ENCODE measurements at regions not wholly inside any gene's neighbourhood (a gene's known extent, or its start where the extent isn't known, plus 50 kb on each side); places are given as distances from the start of the nearest gene placed in this dataset.

GRCh38 chr21:16318651-16319300, 589.0 kb downstream of the USP25 start:
- DNase-seq (no peak), ATAC-seq (ENCODE audit: insufficient read depth, low FRiP score) (no peak)
- no peaks in the 10 kb centered on the region for H3K36me3 ChIP-seq (ENCODE audit: control insufficient read depth in 4 of 4, insufficient read depth in 4 of 4, low read length in 4 of 4)
- H3K4me1 ChIP-seq (ENCODE audit: control insufficient read depth in 5 of 5, insufficient read depth in 5 of 5, low read length in 5 of 5), result peaks cover 0 to 3% (median 0%) of the 10 kb centered on the region in 5 donors
- H3K27me3 ChIP-seq (ENCODE audit: control insufficient read depth in 3 of 3, insufficient read depth in 3 of 3, low read length in 2 of 3), result no peaks in the 10 kb centered on the region
- no peaks in the 10 kb centered on the region for H3K9me3 ChIP-seq (ENCODE audit: control insufficient read depth in 4 of 4, insufficient read depth in 3 of 4, low read length in 3 of 4)
- no peak overlapping the region for H3K9ac ChIP-seq (ENCODE audit: insufficient read depth in 1 of 2, low read length in 2 of 2)
- no peak overlapping the region for H3K27ac ChIP-seq (ENCODE audit: low read depth in 1 of 2, low read length in 1 of 2)
- H3K4me3 ChIP-seq, result no peak overlapping the region
- TF ChIP-seq, protein P1, sequence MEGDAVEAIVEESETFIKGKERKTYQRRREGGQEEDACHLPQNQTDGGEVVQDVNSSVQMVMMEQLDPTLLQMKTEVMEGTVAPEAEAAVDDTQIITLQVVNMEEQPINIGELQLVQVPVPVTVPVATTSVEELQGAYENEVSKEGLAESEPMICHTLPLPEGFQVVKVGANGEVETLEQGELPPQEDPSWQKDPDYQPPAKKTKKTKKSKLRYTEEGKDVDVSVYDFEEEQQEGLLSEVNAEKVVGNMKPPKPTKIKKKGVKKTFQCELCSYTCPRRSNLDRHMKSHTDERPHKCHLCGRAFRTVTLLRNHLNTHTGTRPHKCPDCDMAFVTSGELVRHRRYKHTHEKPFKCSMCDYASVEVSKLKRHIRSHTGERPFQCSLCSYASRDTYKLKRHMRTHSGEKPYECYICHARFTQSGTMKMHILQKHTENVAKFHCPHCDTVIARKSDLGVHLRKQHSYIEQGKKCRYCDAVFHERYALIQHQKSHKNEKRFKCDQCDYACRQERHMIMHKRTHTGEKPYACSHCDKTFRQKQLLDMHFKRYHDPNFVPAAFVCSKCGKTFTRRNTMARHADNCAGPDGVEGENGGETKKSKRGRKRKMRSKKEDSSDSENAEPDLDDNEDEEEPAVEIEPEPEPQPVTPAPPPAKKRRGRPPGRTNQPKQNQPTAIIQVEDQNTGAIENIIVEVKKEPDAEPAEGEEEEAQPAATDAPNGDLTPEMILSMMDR (IDR thresholded peaks at IDR 0.05; ENCODE audit: control extremely low read depth, extremely low read depth), result no peak

DNA sequence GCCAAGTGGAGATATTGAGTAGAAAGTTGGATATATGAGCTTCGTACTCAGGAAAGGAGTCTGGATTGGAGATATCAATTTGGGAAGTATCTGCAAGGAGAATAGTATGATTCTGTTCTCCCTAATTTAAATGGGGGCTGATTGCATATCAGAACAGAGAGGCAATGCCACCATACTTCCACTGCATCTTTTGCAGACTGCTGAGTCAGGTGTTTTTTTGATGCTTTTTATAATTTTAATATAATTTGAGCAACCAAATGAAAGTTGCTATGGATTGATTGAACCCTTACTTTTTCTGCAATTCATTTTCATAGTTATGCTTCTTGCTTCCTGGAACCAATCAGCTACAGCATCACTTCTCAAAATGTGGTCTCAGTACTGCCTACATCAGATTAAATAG, 590.3 kb downstream of the USP25 start:
- H3K4me3 ChIP-seq, result no peak overlapping the region
- 91 to 94% methylated on average over 1 of the region's 1 CpG for WGBS, 2 donors
- TF ChIP-seq, protein P1 (IDR thresholded peaks at IDR 0.05; ENCODE audit: control extremely low read depth, extremely low read depth), result no peak

DNA sequence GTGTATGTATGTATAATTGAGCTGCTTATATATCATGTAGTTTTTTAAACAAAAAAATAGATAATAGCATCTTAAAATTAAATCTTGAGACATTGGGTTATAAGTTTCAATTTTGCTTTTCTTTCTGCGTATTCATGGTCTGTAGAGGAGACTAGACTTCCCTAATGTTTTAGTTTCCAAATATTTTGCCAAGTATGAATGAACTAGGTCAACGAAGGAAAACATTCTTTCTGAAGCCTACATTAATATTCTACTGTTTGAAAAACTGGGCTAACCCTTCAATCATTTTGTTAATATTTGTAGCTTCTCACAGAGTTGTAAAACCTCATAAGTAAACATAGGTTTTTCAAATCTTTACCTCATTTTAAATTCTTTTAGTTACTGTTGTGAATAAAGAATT, 592.7 kb downstream of the USP25 start:
- TF ChIP-seq, protein P1 (IDR thresholded peaks at IDR 0.05; ENCODE audit: control extremely low read depth, extremely low read depth), result no peak
- 68 to 76% methylated on average over 2 of the region's 2 CpGs for WGBS, 2 donors
- H3K4me1 ChIP-seq (ENCODE audit: control insufficient read depth in 5 of 5, insufficient read depth in 5 of 5, low read length in 5 of 5), result peaks cover 0 to 3% (median 0%) of the 10 kb centered on the region in 5 donors
- no peak overlapping the region for H3K9ac ChIP-seq (ENCODE audit: insufficient read depth in 1 of 2, low read length in 2 of 2)
- H3K4me3 ChIP-seq, result no peak overlapping the region
- H3K9me3 ChIP-seq (ENCODE audit: control insufficient read depth in 4 of 4, insufficient read depth in 3 of 4, low read length in 3 of 4), result no peaks in the 10 kb centered on the region
- H3K36me3 ChIP-seq (ENCODE audit: control insufficient read depth in 4 of 4, insufficient read depth in 4 of 4, low read length in 4 of 4), result no peaks in the 10 kb centered on the region
- ATAC-seq (ENCODE audit: insufficient read depth, low FRiP score) (no peak), DNase-seq (no peak)
- H3K27me3 ChIP-seq (ENCODE audit: control insufficient read depth in 3 of 3, insufficient read depth in 3 of 3, low read length in 2 of 3), result no peaks in the 10 kb centered on the region
- no peak overlapping the region for H3K27ac ChIP-seq (ENCODE audit: low read depth in 1 of 2, low read length in 1 of 2)

More for the DNA sequence above, 590.3 kb downstream of the USP25 start:
- H3K9ac ChIP-seq (ENCODE audit: insufficient read depth in 1 of 2, low read length in 2 of 2), result no peak overlapping the region
- H3K9me3 ChIP-seq (ENCODE audit: control insufficient read depth in 4 of 4, insufficient read depth in 3 of 4, low read length in 3 of 4), result no peaks in the 10 kb centered on the region
- ATAC-seq (ENCODE audit: insufficient read depth, low FRiP score), result no peak
- DNase-seq, result no peak
- H3K4me1 ChIP-seq (ENCODE audit: control insufficient read depth in 5 of 5, insufficient read depth in 5 of 5, low read length in 5 of 5), result peaks cover 0 to 3% (median 0%) of the 10 kb centered on the region in 5 donors
- H3K27me3 ChIP-seq (ENCODE audit: control insufficient read depth in 3 of 3, insufficient read depth in 3 of 3, low read length in 2 of 3), result no peaks in the 10 kb centered on the region
- H3K27ac ChIP-seq (ENCODE audit: low read depth in 1 of 2, low read length in 1 of 2), result no peak overlapping the region
- no peaks in the 10 kb centered on the region for H3K36me3 ChIP-seq (ENCODE audit: control insufficient read depth in 4 of 4, insufficient read depth in 4 of 4, low read length in 4 of 4)

- WGBS, 2 donors, result 69 to 90% methylated on average over 1 of the region's 1 CpG
- H3K9ac ChIP-seq (ENCODE audit: insufficient read depth in 1 of 2, low read length in 2 of 2), result no peak overlapping the region
- H3K27me3 ChIP-seq (ENCODE audit: control insufficient read depth in 3 of 3, insufficient read depth in 3 of 3, low read length in 2 of 3), result no peaks in the 10 kb centered on the region
- ATAC-seq (ENCODE audit: insufficient read depth, low FRiP score) (no peak), DNase-seq (no peak)
- H3K9me3 ChIP-seq (ENCODE audit: control insufficient read depth in 4 of 4, insufficient read depth in 3 of 4, low read length in 3 of 4), result no peaks in the 10 kb centered on the region
- H3K36me3 ChIP-seq (ENCODE audit: control insufficient read depth in 4 of 4, insufficient read depth in 4 of 4, low read length in 4 of 4), result no peaks in the 10 kb centered on the region
- TF ChIP-seq, protein P1 (IDR thresholded peaks at IDR 0.05; ENCODE audit: control extremely low read depth, extremely low read depth), result no peak
- H3K4me3 ChIP-seq, result no peak overlapping the region
- H3K27ac ChIP-seq (ENCODE audit: low read depth in 1 of 2, low read length in 1 of 2), result no peak overlapping the region
- peaks cover 0 to 3% (median 0%) of the 10 kb centered on the region in 5 donors for H3K4me1 ChIP-seq (ENCODE audit: control insufficient read depth in 5 of 5, insufficient read depth in 5 of 5, low read length in 5 of 5)
Observed at GRCh38 chr21:16323596-16323995, 593.8 kb downstream of the USP25 start.

Measured in lung (tissue), 11 donors.